GM12873 (cell line): ENCODE measurements at regions not wholly inside any gene's neighbourhood (a gene's known extent, or its start where the extent isn't known, plus 50 kb on each side); places are given as distances from the start of the nearest gene placed in this dataset.
A peak's percentile ranks its signal among the peaks of the same experiment; 100 is the strongest.

Experiments used
- CTCF ChIP-seq: IDR thresholded peaks from 2 replicates; pipeline ENCODE4 v1.5.1; 2012; ENCODE audit warnings: low read depth, mild to moderate bottlenecking, moderate library complexity, low read length, control low read depth; ENCODE audit not compliant: insufficient read depth; ENCODE audit errors: missing control alignments

- TF ChIP-seq CTCF: peak; percentile 8
Measured at GRCh38 chr17:13306310-13306962, 288.6 kb upstream of the ELAC2 start.

GRCh38 chr17:13302983-13303382, 285.2 kb upstream of the ELAC2 start:
- no peak for TF ChIP-seq CTCF

GRCh38 chr17:13302419-13302818, 284.6 kb upstream of the ELAC2 start:
- TF ChIP-seq CTCF: no peak

- TF ChIP-seq CTCF: no peak
Measured at GRCh38 chr17:13297183-13297582, 279.4 kb upstream of the ELAC2 start.

- no peak for TF ChIP-seq CTCF
Measured at GRCh38 chr17:13293421-13293820, 275.6 kb upstream of the ELAC2 start.

- TF ChIP-seq CTCF: no peak
Measured at GRCh38 chr17:13292291-13292690, 274.5 kb upstream of the ELAC2 start.

GRCh38 chr17:13288248-13288647, 270.4 kb upstream of the ELAC2 start:
- no peak for TF ChIP-seq CTCF
